ENCODE measurements at regions not wholly inside any gene's neighbourhood (a gene's known extent, or its start where the extent isn't known, plus 50 kb on each side); places are given as distances from the start of the nearest gene placed in this dataset.

DNA sequence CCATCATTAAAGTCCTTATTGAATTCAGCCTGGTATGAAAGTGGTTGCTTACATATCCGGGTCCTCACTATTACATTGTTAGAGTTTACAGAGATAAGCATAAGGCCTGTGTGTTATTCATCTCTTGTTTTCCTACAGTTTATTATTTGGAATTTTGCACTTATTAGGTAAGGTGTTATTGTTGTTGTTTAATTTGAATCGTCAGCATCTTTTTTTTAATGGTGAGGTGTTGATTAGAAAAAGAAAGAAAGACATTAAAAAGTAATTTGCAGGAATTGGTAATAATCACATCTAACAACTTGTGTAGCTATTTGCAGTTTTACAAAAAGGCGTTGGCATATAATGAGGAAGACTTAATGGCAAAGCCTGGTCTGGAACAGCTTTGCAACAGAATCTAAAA is 158.6 kb downstream of the SAMD5 start:
- TF ChIP-seq POLR2A (IDR thresholded peaks at IDR 0.05; ENCODE audit: low read depth, low read length) (no peak), CEBPB (IDR thresholded peaks at IDR 0.05; ENCODE audit: low read depth, low read length) (no peak), MAFK (IDR thresholded peaks at IDR 0.05; ENCODE audit: low read depth, low read length) (0 out of 2 replicates have a peak, but pooled peaks have one; percentile 3), FOS (IDR thresholded peaks at IDR 0.05; ENCODE audit: low read depth, low read length) (no peak), RCOR1 (IDR thresholded peaks at IDR 0.05; ENCODE audit: insufficient replicate concordance, low read length) (no peak), RAD21 (IDR thresholded peaks at IDR 0.05; ENCODE audit: low read length) (no peak), MXI1 (IDR thresholded peaks at IDR 0.05; ENCODE audit: borderline replicate concordance, low read depth, low read length) (no peak)
- TF ChIP-seq, protein P1, sequence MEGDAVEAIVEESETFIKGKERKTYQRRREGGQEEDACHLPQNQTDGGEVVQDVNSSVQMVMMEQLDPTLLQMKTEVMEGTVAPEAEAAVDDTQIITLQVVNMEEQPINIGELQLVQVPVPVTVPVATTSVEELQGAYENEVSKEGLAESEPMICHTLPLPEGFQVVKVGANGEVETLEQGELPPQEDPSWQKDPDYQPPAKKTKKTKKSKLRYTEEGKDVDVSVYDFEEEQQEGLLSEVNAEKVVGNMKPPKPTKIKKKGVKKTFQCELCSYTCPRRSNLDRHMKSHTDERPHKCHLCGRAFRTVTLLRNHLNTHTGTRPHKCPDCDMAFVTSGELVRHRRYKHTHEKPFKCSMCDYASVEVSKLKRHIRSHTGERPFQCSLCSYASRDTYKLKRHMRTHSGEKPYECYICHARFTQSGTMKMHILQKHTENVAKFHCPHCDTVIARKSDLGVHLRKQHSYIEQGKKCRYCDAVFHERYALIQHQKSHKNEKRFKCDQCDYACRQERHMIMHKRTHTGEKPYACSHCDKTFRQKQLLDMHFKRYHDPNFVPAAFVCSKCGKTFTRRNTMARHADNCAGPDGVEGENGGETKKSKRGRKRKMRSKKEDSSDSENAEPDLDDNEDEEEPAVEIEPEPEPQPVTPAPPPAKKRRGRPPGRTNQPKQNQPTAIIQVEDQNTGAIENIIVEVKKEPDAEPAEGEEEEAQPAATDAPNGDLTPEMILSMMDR (conservative IDR thresholded peaks at IDR 0.05; ENCODE audit: low read depth, low read length): no peak
- TF ChIP-seq, protein P2, sequence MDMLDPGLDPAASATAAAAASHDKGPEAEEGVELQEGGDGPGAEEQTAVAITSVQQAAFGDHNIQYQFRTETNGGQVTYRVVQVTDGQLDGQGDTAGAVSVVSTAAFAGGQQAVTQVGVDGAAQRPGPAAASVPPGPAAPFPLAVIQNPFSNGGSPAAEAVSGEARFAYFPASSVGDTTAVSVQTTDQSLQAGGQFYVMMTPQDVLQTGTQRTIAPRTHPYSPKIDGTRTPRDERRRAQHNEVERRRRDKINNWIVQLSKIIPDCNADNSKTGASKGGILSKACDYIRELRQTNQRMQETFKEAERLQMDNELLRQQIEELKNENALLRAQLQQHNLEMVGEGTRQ (IDR thresholded peaks at IDR 0.05; ENCODE audit: low read depth, low read length): no peak

All from IMR-90 (cell line).